ENCODE measurements at regions not wholly inside any gene's neighbourhood (a gene's known extent, or its start where the extent isn't known, plus 50 kb on each side); places are given as distances from the start of the nearest gene placed in this dataset.
"Not testable (repeated sequence)": the region's sequence is repeated elsewhere in the genome, so short reads cannot be mapped to it uniquely, and the experiment has no call there.

DNA sequence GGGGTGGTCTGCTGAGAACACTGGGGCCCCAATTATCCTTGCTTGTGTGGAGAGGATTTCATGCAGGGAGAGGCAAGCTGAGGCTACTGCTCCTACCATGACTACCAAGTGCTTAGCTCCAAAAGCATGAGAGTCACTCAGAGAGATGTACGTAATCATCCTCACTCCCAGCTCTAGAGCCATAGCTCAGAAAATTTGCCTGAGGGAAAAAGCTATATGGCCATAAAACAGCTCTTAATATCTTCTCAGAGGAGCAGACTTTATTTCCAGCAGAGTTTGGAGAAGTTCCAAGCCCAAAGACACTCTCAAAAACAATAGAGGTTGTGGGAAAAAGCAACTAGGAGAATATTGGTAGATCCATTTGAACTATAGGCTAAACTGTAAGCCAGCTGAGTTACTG, 106.4 kb upstream of the PBX1 start:
- BruUV-seq (replicated peaks): no TSS peak
- Histone ChIP-seq H3K9me2 (ENCODE audit: insufficient read depth, low read length) (no peaks in the 10 kb centered on the region), H3K4me3 (ENCODE audit: low read depth, low read length, poor library complexity, severe bottlenecking) (no peak overlapping the region), H3K4me1 (ENCODE audit: insufficient read depth, low read length, poor library complexity, severe bottlenecking) (no peaks in the 10 kb centered on the region), H3K27ac (ENCODE audit: low read depth, low read length, poor library complexity, severe bottlenecking) (no peak overlapping the region), H3K36me3 (ENCODE audit: insufficient read depth, low read length) (no peaks in the 10 kb centered on the region), H3K4me2 (ENCODE audit: low read length) (no peak overlapping the region), H2AFZ (ENCODE audit: low read length) (no peak overlapping the region), H3K79me2 (ENCODE audit: insufficient read depth, low read depth, low read length) (no peaks in the 10 kb centered on the region), H4K20me1 (ENCODE audit: insufficient read depth, low read length) (no peaks in the 10 kb centered on the region), H3K9me3 (ENCODE audit: low read length) (no peaks in the 10 kb centered on the region)
- CTCF ChIA-PET (ENCODE audit: unreplicated experiment): no interaction called here
- intact Hi-C loops (cut with micrococcal nuclease; ENCODE audit: unreplicated experiment): no loop called here
- TF ChIP-seq, protein P1, sequence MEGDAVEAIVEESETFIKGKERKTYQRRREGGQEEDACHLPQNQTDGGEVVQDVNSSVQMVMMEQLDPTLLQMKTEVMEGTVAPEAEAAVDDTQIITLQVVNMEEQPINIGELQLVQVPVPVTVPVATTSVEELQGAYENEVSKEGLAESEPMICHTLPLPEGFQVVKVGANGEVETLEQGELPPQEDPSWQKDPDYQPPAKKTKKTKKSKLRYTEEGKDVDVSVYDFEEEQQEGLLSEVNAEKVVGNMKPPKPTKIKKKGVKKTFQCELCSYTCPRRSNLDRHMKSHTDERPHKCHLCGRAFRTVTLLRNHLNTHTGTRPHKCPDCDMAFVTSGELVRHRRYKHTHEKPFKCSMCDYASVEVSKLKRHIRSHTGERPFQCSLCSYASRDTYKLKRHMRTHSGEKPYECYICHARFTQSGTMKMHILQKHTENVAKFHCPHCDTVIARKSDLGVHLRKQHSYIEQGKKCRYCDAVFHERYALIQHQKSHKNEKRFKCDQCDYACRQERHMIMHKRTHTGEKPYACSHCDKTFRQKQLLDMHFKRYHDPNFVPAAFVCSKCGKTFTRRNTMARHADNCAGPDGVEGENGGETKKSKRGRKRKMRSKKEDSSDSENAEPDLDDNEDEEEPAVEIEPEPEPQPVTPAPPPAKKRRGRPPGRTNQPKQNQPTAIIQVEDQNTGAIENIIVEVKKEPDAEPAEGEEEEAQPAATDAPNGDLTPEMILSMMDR (conservative IDR thresholded peaks at IDR 0.05; ENCODE audit: low read length): no peak
- no peak for DNase-seq (ENCODE audit: low spot score)
- POLR2A ChIA-PET: interaction anchor here (0.6 to 0.8 kb wide), 2 partner anchors 28 to 364 kb away, joined by 3 read pairs; no protein-coding TSS in a partner anchor

DNA sequence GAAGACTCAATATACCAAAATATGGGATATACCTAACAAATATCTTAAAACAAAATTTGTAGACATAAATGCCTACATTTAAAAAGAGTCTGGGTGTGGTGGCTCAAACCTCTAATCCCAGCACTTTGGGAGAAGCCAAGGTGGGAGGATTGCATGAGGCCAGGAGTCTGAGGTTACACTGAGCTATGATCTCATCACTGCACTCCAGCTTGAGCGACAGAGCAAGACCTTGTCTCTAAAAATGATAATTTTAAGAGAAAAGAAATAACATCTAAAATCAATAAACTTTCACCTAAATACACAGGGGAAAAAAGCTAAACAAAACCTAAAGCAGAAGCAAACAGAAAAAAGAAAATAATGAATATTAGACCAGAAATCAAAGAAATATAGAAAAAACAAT, 102.7 kb upstream of the PBX1 start:
- Histone ChIP-seq H4K20me1 (ENCODE audit: insufficient read depth, low read length) (no peaks in the 10 kb centered on the region), H3K27ac (ENCODE audit: low read depth, low read length, poor library complexity, severe bottlenecking) (no peak overlapping the region), H3K4me1 (ENCODE audit: insufficient read depth, low read length, poor library complexity, severe bottlenecking) (no peaks in the 10 kb centered on the region), H3K9me2 (ENCODE audit: insufficient read depth, low read length) (no peaks in the 10 kb centered on the region), H3K4me3 (ENCODE audit: low read depth, low read length, poor library complexity, severe bottlenecking) (no peak overlapping the region), H3K9me3 (ENCODE audit: low read length) (no peaks in the 10 kb centered on the region), H3K4me2 (ENCODE audit: low read length) (no peak overlapping the region), H3K79me2 (ENCODE audit: insufficient read depth, low read depth, low read length) (no peaks in the 10 kb centered on the region), H2AFZ (ENCODE audit: low read length) (no peak overlapping the region), H3K36me3 (ENCODE audit: insufficient read depth, low read length) (no peaks in the 10 kb centered on the region)
- intact Hi-C loops (cut with micrococcal nuclease; ENCODE audit: unreplicated experiment): no loop called here
- BruUV-seq (replicated peaks): no TSS peak
- CTCF ChIA-PET (ENCODE audit: unreplicated experiment): no interaction called here
- no peak for DNase-seq (ENCODE audit: low spot score)
- TF ChIP-seq EZH2phosphoT487 (IDR thresholded peaks at IDR 0.05; ENCODE audit: borderline replicate concordance, low read depth, low read length): no peak
- TF ChIP-seq, protein P1 (conservative IDR thresholded peaks at IDR 0.05; ENCODE audit: low read length): no peak
- POLR2A ChIA-PET: no interaction called here

GRCh38 chr1:164459176-164459575, 99.8 kb upstream of the PBX1 start:
- H3K4me1 ChIP-seq (ENCODE audit: insufficient read depth, low read length, poor library complexity, severe bottlenecking); BruUV-seq (replicated peaks); H3K9me3 ChIP-seq (ENCODE audit: low read length); DNase-seq (ENCODE audit: low spot score); H3K4me2 ChIP-seq (ENCODE audit: low read length); H4K20me1 ChIP-seq (ENCODE audit: insufficient read depth, low read length); POLR2A ChIA-PET; H3K4me3 ChIP-seq (ENCODE audit: low read depth, low read length, poor library complexity, severe bottlenecking); intact Hi-C loops (cut with micrococcal nuclease; ENCODE audit: unreplicated experiment); H2AFZ ChIP-seq (ENCODE audit: low read length); H3K36me3 ChIP-seq (ENCODE audit: insufficient read depth, low read length); H3K79me2 ChIP-seq (ENCODE audit: insufficient read depth, low read depth, low read length); H3K27ac ChIP-seq (ENCODE audit: low read depth, low read length, poor library complexity, severe bottlenecking); CTCF ChIA-PET (ENCODE audit: unreplicated experiment); H3K9me2 ChIP-seq (ENCODE audit: insufficient read depth, low read length): not testable (repeated sequence)
